Activated T-helper 1 cell treated with anti-CD3 and anti-CD28 coated beads, Interleukin-12 subunit alpha, Interleukin-12 subunit beta, Interleukin-2, Interleukin-4 antibody, amounts not matched to agents 30 ng/mL and 10 ng/mL and 1 ng/mL, durations not matched to agents 14 hours and 24 hours and 36 hours (primary cell): ENCODE measurements at regions not wholly inside any gene's neighbourhood (a gene's known extent, or its start where the extent isn't known, plus 50 kb on each side); places are given as distances from the start of the nearest gene placed in this dataset.

Experiments used
- DNase-seq: peaks from one replicate; pipeline ENCODE4 v3.0.0; 2021; ENCODE audit warnings: low spot score
- H3K27ac Mint-ChIP-seq: one replicate; pipeline ENCODE4 v1.8.0; 2021; ENCODE audit warnings: mild to moderate bottlenecking, mixed read lengths
- H3K27me3 Mint-ChIP-seq: one replicate; pipeline ENCODE4 v1.8.0; 2022; ENCODE audit warnings: mild to moderate bottlenecking, moderate library complexity, mixed read lengths; ENCODE audit not compliant: insufficient read depth
- H3K36me3 Mint-ChIP-seq: one replicate; pipeline ENCODE4 v1.8.0; 2021; ENCODE audit warnings: low read depth, mixed read lengths
- H3K4me1 Mint-ChIP-seq: one replicate; pipeline ENCODE4 v1.8.0; 2021; ENCODE audit warnings: low read depth, mixed read lengths
- H3K4me3 Mint-ChIP-seq: one replicate; pipeline ENCODE4 v1.8.0; 2021; ENCODE audit warnings: mild to moderate bottlenecking, moderate library complexity, mixed read lengths
- H3K9me3 Mint-ChIP-seq: one replicate; pipeline ENCODE4 v1.8.0; 2021; ENCODE audit warnings: mixed read lengths
- intact Hi-C: fragments of 100-400 bp; cut with micrococcal nuclease; formaldehyde crosslinking; loops from one replicate; pipeline ENCODE4 v1.15.1; 2024

DNA sequence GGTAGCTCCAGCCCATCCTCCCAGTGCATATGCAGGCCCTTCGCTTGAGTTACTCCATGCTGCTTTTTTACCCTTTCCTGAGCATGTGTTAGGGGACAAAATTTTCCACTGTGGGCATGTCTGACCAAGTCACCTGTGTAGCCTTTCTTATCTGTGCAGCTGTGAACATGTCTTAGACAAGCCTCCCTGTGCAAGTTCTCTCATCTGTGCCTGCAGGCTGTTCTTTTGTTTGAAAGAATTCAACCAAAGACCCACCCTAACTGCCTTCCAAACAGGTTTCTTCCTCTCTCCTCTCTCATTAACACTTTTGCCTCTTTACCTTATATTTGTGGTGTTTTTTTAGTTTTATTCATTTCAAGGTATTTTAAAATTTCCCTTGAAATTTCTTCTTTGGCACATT is 53.2 kb upstream of the SPIN4 start:
- Mint-ChIP-seq H3K9me3 (no peaks in the 10 kb centered on the region), H3K4me3 (no peak overlapping the region), H3K4me1 (no peaks in the 10 kb centered on the region), H3K36me3 (no peaks in the 10 kb centered on the region), H3K27ac (no peak overlapping the region), H3K27me3 (no peaks in the 10 kb centered on the region)
- DNase-seq, result no peak
- intact Hi-C loops, result no loop called here

DNA sequence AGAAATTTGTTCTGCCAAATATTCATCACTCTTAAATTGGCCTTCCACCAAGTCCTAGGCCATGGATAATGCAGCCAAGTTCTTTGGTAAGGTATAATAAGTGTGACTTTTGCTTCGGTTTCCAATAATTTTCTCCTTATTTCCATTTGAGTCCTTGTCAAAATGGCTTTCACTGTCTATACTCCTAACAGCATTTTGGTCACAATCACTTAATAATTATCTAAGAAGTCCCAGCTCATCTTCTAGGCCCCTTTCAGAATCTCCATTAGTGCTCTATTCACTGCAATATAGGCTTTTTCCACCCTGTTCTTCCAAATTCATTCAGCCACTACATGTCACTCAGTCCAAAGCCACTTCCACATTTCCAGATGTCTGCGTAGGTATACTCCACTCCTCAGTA is 51.0 kb upstream of the SPIN4 start:
- Mint-ChIP-seq H3K9me3 (no peaks in the 10 kb centered on the region), H3K36me3 (no peaks in the 10 kb centered on the region), H3K27me3 (no peaks in the 10 kb centered on the region), H3K27ac (no peak overlapping the region), H3K4me1 (no peaks in the 10 kb centered on the region), H3K4me3 (no peak overlapping the region)
- intact Hi-C loops, result no loop called here
- DNase-seq, result no peak
